ENCODE measurements at regions not wholly inside any gene's neighbourhood (a gene's known extent, or its start where the extent isn't known, plus 50 kb on each side); places are given as distances from the start of the nearest gene placed in this dataset.
"Not testable (repeated sequence)": the region's sequence is repeated elsewhere in the genome, so short reads cannot be mapped to it uniquely, and the experiment has no call there.

DNA sequence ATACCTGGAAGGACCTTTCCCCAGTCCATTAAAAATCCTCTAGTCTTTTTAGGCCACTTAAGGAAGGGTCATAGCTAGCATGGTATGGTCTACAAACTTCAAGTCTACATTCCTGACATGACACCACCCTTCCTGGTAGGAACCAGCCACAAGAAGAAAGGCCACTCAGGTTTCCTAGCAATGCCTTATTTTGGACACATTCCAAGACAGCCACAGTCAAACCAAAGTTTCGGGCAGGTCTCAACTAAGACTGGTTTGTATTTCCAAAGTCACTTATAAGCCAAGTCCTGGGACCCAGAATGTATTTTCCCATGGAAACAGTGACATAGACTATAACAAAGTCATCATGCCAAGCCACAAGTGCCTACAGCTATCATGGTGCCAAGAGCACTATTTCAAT, 50.6 kb upstream of the SLC44A3 start:
- intact Hi-C loops (cut with DNase I): no loop called here
- no peak for DNase-seq (ENCODE audit: low spot score)
- no peak for ATAC-seq

DNA sequence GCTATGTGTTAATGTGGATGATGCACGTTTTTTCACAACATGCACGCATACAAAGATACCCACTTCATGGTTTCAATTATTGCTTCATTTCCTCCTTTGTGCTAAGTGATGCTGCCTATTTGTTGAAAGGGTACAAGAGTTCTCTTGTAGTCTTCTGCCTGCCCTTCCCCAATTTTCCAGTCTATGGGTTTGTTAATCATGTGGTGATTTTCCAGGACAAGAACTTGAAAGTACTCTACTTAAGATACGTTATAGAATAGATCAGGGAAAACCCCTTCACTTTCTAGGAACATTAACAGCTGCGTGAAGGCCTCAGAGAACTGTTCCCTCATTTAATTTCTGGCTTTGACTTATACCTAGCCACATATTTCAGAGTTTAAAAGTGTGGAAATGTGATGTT, 52.1 kb upstream of the SLC44A3 start:
- DNase-seq (ENCODE audit: low spot score) (no peak), ATAC-seq (no peak)
- intact Hi-C loops (cut with DNase I): no loop called here

DNA sequence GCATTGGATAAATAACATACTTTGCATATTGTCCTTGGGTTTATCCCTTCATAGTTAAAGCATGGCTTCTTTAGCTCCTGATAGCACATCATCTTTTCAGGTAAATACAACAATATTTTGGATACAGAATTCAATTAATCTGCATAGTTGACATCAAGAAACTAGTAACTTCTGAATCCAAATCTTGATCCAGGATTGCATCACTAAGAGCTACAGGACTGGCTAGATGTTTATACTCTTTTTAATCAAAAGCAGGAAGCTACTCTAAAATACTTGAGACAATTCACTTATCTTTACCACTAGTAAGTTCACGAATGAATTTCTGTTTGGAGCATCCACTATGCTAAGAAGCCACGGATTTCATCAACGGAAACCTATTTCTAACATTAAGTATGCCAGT, 54.2 kb upstream of the SLC44A3 start:
- intact Hi-C loops (cut with DNase I): no loop called here
- DNase-seq (ENCODE audit: low spot score) (no peak), ATAC-seq (no peak)

- DNase-seq (ENCODE audit: low spot score) (no peak), ATAC-seq (no peak)
- intact Hi-C loops (cut with DNase I): no loop called here
Measured at GRCh38 chr1:94759188-94759587, 61.0 kb upstream of the SLC44A3 start.

DNA sequence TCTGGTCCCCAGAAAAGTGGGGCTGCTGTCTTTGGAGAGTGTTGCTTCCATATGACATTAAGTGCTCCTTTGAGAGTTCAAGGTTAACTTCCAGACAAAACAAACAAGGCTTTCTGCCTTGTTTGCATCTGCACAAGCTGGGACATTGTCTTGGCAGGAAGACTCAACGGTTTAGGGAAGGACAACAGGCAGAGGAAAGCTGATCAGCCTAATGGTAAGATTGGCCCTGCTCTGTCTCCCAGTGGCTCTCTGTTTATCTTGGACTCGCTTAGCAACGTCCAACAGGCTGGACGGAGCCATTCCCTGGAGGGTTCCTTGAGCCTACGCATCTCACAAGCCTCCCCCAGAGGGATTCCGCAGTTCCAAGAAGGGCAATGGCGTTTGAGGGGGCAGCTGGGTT, 62.2 kb upstream of the SLC44A3 start:
- ATAC-seq (peak; percentile 83), DNase-seq (ENCODE audit: low spot score) (no peak)
- intact Hi-C loops (cut with DNase I): no loop called here

DNA sequence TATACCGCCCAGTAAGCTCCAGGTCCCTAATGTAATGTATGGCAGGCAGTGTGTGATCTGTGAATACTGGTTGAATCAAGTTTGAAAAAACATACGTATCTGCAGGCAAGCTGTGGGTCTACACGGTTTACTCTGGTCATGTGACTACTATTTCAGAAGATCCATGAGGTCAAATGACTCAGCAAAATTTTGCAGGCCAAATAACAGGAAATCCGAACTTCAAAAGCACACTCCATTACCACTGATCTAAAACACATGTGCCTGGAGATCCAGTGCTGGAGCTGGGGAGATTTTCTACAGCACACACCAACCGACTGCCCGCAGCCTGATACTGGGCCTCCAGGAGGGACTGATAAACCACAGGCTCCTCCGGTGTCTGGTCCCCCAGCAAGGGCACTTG, 64.5 kb upstream of the SLC44A3 start:
- intact Hi-C loops (cut with DNase I): no loop called here
- ATAC-seq: peak; percentile 89
- DNase-seq (ENCODE audit: low spot score): no peak

GRCh38 chr1:94755016-94755415, 65.1 kb upstream of the SLC44A3 start:
- ATAC-seq; intact Hi-C loops (cut with DNase I); DNase-seq (ENCODE audit: low spot score): not testable (repeated sequence)

GRCh38 chr1:94754570-94754969, 65.6 kb upstream of the SLC44A3 start:
- intact Hi-C loops (cut with DNase I): no loop called here
- no peak for DNase-seq (ENCODE audit: low spot score)
- ATAC-seq: no peak

DNA sequence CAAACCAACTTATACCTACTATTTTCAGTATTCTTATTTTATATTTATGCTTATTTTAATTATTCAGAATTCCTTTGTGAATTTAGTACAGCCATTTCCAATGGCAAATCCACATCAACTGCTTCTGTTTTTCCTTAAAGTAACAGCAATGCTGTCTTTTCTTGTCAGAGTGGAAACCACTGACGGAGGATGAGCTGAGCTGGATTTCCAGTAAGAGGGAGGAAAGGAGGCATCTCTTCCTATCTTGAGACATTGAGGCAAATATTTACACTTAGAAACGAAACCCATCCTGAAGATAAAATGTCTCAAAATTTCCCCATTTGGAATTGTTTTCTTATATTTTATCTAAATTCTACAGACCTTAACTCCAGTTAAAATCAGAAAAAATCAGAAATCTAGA, 66.1 kb upstream of the SLC44A3 start:
- intact Hi-C loops (cut with DNase I): no loop called here
- ATAC-seq: no peak
- no peak for DNase-seq (ENCODE audit: low spot score)

GRCh38 chr1:94753171-94753972, 66.8 kb upstream of the SLC44A3 start:
- ATAC-seq (peak; percentile 30), DNase-seq (ENCODE audit: low spot score) (no peak)
- intact Hi-C loops (cut with DNase I): no loop called here

DNA sequence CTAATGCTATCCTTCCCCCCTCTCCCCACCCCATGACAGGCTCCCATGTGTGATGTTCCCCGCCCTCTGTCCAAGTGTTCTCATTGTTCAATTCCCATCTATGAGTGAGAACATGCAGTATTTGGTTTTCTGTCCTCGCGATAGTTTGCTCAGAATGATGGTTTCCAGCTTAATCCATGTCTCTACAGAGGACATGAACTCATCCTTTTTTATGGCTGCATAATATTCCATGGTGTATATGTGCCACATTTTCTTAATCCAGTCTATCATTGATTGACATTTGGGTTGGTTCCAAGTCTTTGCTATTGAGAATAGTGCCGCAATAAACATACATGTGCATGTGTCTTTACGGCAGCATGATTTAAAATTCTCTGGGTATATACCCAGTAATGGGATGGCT, 68.7 kb upstream of the SLC44A3 start:
- intact Hi-C loops (cut with DNase I); ATAC-seq; DNase-seq (ENCODE audit: low spot score): not testable (repeated sequence)

GRCh38 chr1:94746635-94747525, 73.3 kb upstream of the SLC44A3 start:
- ATAC-seq (peak; percentile 94), DNase-seq (ENCODE audit: low spot score) (peak; percentile 75)
- intact Hi-C loops (cut with DNase I): no loop called here

- no peak for ATAC-seq
- no peak for DNase-seq (ENCODE audit: low spot score)
- intact Hi-C loops (cut with DNase I): no loop called here
Measured at GRCh38 chr1:94745742-94746141, 74.4 kb upstream of the SLC44A3 start.

DNA sequence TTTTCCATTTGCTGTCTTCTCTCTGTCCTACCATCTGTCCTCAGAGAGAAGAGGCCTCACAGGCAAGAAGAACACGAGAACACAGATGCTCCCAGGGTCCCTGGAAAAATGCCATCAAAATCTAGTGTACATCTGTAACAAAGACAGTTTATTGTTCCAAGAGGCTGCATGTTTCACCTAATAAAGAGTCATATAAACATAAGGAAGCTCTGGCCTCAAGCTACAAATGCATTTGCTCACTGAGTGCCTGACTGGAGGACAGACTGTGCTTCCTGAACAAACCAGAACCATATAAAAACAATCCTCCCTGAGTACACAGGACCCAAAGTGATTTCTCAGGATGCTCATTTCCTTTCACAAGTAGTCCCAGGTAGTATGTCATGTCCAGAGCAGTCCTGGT, 76.3 kb upstream of the SLC44A3 start:
- DNase-seq (ENCODE audit: low spot score) (no peak), ATAC-seq (peak; percentile 31)
- intact Hi-C loops (cut with DNase I): no loop called here

- DNase-seq (ENCODE audit: low spot score) (no peak), ATAC-seq (no peak)
- intact Hi-C loops (cut with DNase I): no loop called here
Measured at GRCh38 chr1:94741996-94742395, 78.2 kb upstream of the SLC44A3 start.

- ATAC-seq: peak; percentile 10
Measured at GRCh38 chr1:94741510-94741909, 78.6 kb upstream of the SLC44A3 start.

DNA sequence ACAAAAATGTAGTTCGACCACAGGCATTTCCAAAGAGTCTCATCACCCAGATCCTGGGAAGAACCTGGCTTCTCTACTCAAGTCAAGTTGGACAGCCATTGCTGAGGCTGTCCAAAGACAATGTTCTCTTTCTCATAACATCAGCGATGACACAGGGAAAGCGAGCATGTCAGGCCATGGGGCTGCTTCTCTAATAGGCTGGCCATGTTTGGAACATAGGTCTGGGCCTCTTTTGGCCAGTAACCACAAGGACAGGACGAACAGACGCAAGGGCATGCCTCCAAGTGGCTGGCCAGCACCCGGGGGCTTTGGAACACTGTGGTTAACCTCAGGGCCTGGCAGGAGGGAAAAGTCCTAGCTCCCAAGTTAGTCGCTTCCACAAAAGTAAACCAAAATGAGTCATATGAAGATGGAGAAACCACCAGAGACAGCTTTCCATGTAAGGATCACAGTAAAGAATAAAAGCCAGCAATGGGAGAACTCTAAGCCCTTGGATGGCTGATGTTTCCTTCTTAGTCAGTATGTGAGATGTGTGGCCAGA, 80.6 kb upstream of the SLC44A3 start:
- ATAC-seq (peak; percentile 75), DNase-seq (ENCODE audit: low spot score) (peak; percentile 75)
- intact Hi-C loops (cut with DNase I): no loop called here

More at GRCh38 chr1:94741510-94741909, 78.6 kb upstream of the SLC44A3 start:
- no peak for DNase-seq (ENCODE audit: low spot score)
- intact Hi-C loops (cut with DNase I): no loop called here

GRCh38 chr1:94738371-94738770, 81.8 kb upstream of the SLC44A3 start:
- intact Hi-C loops (cut with DNase I): no loop called here
- ATAC-seq (no peak), DNase-seq (ENCODE audit: low spot score) (no peak)

GRCh38 chr1:94737124-94737998, 82.8 kb upstream of the SLC44A3 start:
- DNase-seq (ENCODE audit: low spot score) (no peak), ATAC-seq (no peak)
- intact Hi-C loops (cut with DNase I): no loop called here

Data from sciatic nerve (tissue), 2 donors.